Activated T-helper 2 cell treated with anti-CD3 and anti-CD28 coated beads, Interferon-gamma antibody, Interleukin-2, Interleukin-4, amounts not matched to agents 10 μg/mL and 5 μg/mL and 100 μg/mL, durations not matched to agents 14 hours and 24 hours and 36 hours (primary cell): ENCODE measurements at regions not wholly inside any gene's neighbourhood (a gene's known extent, or its start where the extent isn't known, plus 50 kb on each side); places are given as distances from the start of the nearest gene placed in this dataset.
"Not testable (repeated sequence)": the region's sequence is repeated elsewhere in the genome, so short reads cannot be mapped to it uniquely, and the experiment has no call there.

Experiments
- DNase-seq: peaks from one replicate; pipeline ENCODE4 v3.0.0; 2021; ENCODE audit warnings: low spot score
- H3K27ac Mint-ChIP-seq: one replicate; pipeline ENCODE4 v1.8.0; 2021; ENCODE audit warnings: mixed read lengths
- H3K27me3 Mint-ChIP-seq: one replicate; pipeline ENCODE4 v1.8.0; 2021; ENCODE audit warnings: low read depth, mixed read lengths
- H3K36me3 Mint-ChIP-seq: one replicate; pipeline ENCODE4 v1.8.0; 2021; ENCODE audit warnings: low read depth, mixed read lengths
- H3K4me1 Mint-ChIP-seq: one replicate; pipeline ENCODE4 v1.8.0; 2021; ENCODE audit warnings: low read depth, mixed read lengths
- H3K4me3 Mint-ChIP-seq: one replicate; pipeline ENCODE4 v1.8.0; 2021; ENCODE audit warnings: low read depth, mild to moderate bottlenecking, moderate library complexity, mixed read lengths
- H3K9me3 Mint-ChIP-seq: one replicate; pipeline ENCODE4 v1.8.0; 2021; ENCODE audit warnings: mixed read lengths
- intact Hi-C: fragments of 100-400 bp; cut with micrococcal nuclease; formaldehyde crosslinking; loops from one replicate; pipeline ENCODE4 v1.15.1; 2023

GRCh38 chr9:81014945-81015344 lies 674.4 kb downstream of the TLE1 start:
- H3K27me3 Mint-ChIP-seq, H3K4me1 Mint-ChIP-seq, intact Hi-C loops, H3K4me3 Mint-ChIP-seq, H3K27ac Mint-ChIP-seq, DNase-seq, H3K36me3 Mint-ChIP-seq: not testable (repeated sequence)
- H3K9me3 Mint-ChIP-seq, result peaks cover 22% of the 10 kb centered on the region

- H3K27me3 Mint-ChIP-seq, H3K36me3 Mint-ChIP-seq, DNase-seq, H3K27ac Mint-ChIP-seq, intact Hi-C loops, H3K4me3 Mint-ChIP-seq, H3K4me1 Mint-ChIP-seq: not testable (repeated sequence)
- H3K9me3 Mint-ChIP-seq, result peaks cover 22% of the 10 kb centered on the region
Measured at GRCh38 chr9:81013191-81013590, 676.2 kb downstream of the TLE1 start.

- Mint-ChIP-seq H3K4me1 (peaks cover 3% of the 10 kb centered on the region), H3K27me3 (no peaks in the 10 kb centered on the region), H3K36me3 (no peaks in the 10 kb centered on the region), H3K9me3 (peaks cover 21% of the 10 kb centered on the region), H3K27ac (no peak overlapping the region), H3K4me3 (no peak overlapping the region)
- intact Hi-C loops, result no loop called here
- no peak for DNase-seq
Measured at GRCh38 chr9:81002906-81003305, 686.4 kb downstream of the TLE1 start.

- Mint-ChIP-seq H3K4me1 (peaks cover 3% of the 10 kb centered on the region), H3K27ac (no peak overlapping the region), H3K9me3 (peaks cover 21% of the 10 kb centered on the region), H3K4me3 (no peak overlapping the region), H3K27me3 (no peaks in the 10 kb centered on the region), H3K36me3 (no peaks in the 10 kb centered on the region)
- intact Hi-C loops, result no loop called here
- no peak for DNase-seq
Measured at GRCh38 chr9:81002242-81002641, 687.1 kb downstream of the TLE1 start.

- DNase-seq, result no peak
- H3K4me1 Mint-ChIP-seq, result no peaks in the 10 kb centered on the region
- H3K4me3 Mint-ChIP-seq, result no peak overlapping the region
- H3K27ac Mint-ChIP-seq, result no peak overlapping the region
- H3K36me3 Mint-ChIP-seq, result no peaks in the 10 kb centered on the region
- intact Hi-C loops, result no loop called here
- H3K27me3 Mint-ChIP-seq, result no peaks in the 10 kb centered on the region
- H3K9me3 Mint-ChIP-seq, result peaks cover 6% of the 10 kb centered on the region
Measured at GRCh38 chr9:80995759-80996158, 693.6 kb downstream of the TLE1 start.

- no peaks in the 10 kb centered on the region for H3K36me3 Mint-ChIP-seq
- H3K4me3 Mint-ChIP-seq, result no peak overlapping the region
- no peaks in the 10 kb centered on the region for H3K4me1 Mint-ChIP-seq
- intact Hi-C loops, result no loop called here
- no peak for DNase-seq
- H3K9me3 Mint-ChIP-seq, result peaks cover 3% of the 10 kb centered on the region
- H3K27me3 Mint-ChIP-seq, result no peaks in the 10 kb centered on the region
- H3K27ac Mint-ChIP-seq, result no peak overlapping the region
Measured at GRCh38 chr9:80994892-80995291, 694.5 kb downstream of the TLE1 start.

GRCh38 chr9:80985595-80985994 lies 703.8 kb downstream of the TLE1 start:
- H3K9me3 Mint-ChIP-seq, result peaks cover 11% of the 10 kb centered on the region
- H3K4me1 Mint-ChIP-seq, DNase-seq, H3K36me3 Mint-ChIP-seq, intact Hi-C loops, H3K4me3 Mint-ChIP-seq, H3K27ac Mint-ChIP-seq, H3K27me3 Mint-ChIP-seq: not testable (repeated sequence)

- Mint-ChIP-seq H3K36me3 (no peaks in the 10 kb centered on the region), H3K9me3 (peaks cover 33% of the 10 kb centered on the region), H3K4me1 (no peaks in the 10 kb centered on the region), H3K27ac (no peak overlapping the region), H3K27me3 (no peaks in the 10 kb centered on the region), H3K4me3 (no peak overlapping the region)
- intact Hi-C loops, result no loop called here
- DNase-seq, result no peak
Measured at GRCh38 chr9:80976403-80976802, 712.9 kb downstream of the TLE1 start.

GRCh38 chr9:80970377-80970776 lies 719.0 kb downstream of the TLE1 start:
- H3K9me3 Mint-ChIP-seq, result peaks cover 28% of the 10 kb centered on the region
- H3K4me3 Mint-ChIP-seq, H3K4me1 Mint-ChIP-seq, DNase-seq, H3K27me3 Mint-ChIP-seq, intact Hi-C loops, H3K36me3 Mint-ChIP-seq, H3K27ac Mint-ChIP-seq: not testable (repeated sequence)

- intact Hi-C loops, result loop anchor here (10.0 kb wide), 1 partner anchor 64 kb away; no protein-coding TSS in a partner anchor
- Mint-ChIP-seq H3K4me1 (no peaks in the 10 kb centered on the region), H3K27ac (no peak overlapping the region), H3K9me3 (peaks cover 21% of the 10 kb centered on the region), H3K4me3 (no peak overlapping the region), H3K27me3 (no peaks in the 10 kb centered on the region), H3K36me3 (no peaks in the 10 kb centered on the region)
- DNase-seq, result no peak
Measured at GRCh38 chr9:80968611-80969010, 720.7 kb downstream of the TLE1 start.

- Mint-ChIP-seq H3K4me3 (no peak overlapping the region), H3K9me3 (peaks cover 18% of the 10 kb centered on the region), H3K36me3 (no peaks in the 10 kb centered on the region), H3K27me3 (no peaks in the 10 kb centered on the region), H3K27ac (no peak overlapping the region), H3K4me1 (no peaks in the 10 kb centered on the region)
- intact Hi-C loops, result loop anchor here (10.0 kb wide), 1 partner anchor 60 kb away; no protein-coding TSS in a partner anchor
- DNase-seq, result no peak
Measured at GRCh38 chr9:80964914-80965313, 724.4 kb downstream of the TLE1 start.

- Mint-ChIP-seq H3K27me3 (no peaks in the 10 kb centered on the region), H3K4me3 (no peak overlapping the region), H3K36me3 (no peaks in the 10 kb centered on the region), H3K4me1 (no peaks in the 10 kb centered on the region), H3K9me3 (peaks cover 14% of the 10 kb centered on the region), H3K27ac (no peak overlapping the region)
- intact Hi-C loops, result loop anchor here (10.0 kb wide), 1 partner anchor 60 kb away; no protein-coding TSS in a partner anchor
- DNase-seq, result no peak
Measured at GRCh38 chr9:80964374-80964773, 725.0 kb downstream of the TLE1 start.

- Mint-ChIP-seq H3K27ac (no peak overlapping the region), H3K36me3 (no peaks in the 10 kb centered on the region)
- no peak for DNase-seq
Measured at GRCh38 chr9:80957801-80958200, 731.5 kb downstream of the TLE1 start.

GRCh38 chr9:80954521-80954920 lies 734.8 kb downstream of the TLE1 start:
- Mint-ChIP-seq H3K9me3 (peaks cover 5% of the 10 kb centered on the region), H3K4me1 (no peaks in the 10 kb centered on the region), H3K4me3 (no peak overlapping the region), H3K36me3 (no peaks in the 10 kb centered on the region), H3K27ac (no peak overlapping the region), H3K27me3 (no peaks in the 10 kb centered on the region)
- intact Hi-C loops, result no loop called here
- DNase-seq, result no peak

More at GRCh38 chr9:80957801-80958200, 731.5 kb downstream of the TLE1 start:
- Mint-ChIP-seq H3K27me3 (no peaks in the 10 kb centered on the region), H3K9me3 (peaks cover 10% of the 10 kb centered on the region), H3K4me3 (no peak overlapping the region), H3K4me1 (no peaks in the 10 kb centered on the region)
- intact Hi-C loops, result no loop called here
